ENCODE measurements at regions not wholly inside any gene's neighbourhood (a gene's known extent, or its start where the extent isn't known, plus 50 kb on each side); places are given as distances from the start of the nearest gene placed in this dataset.

GRCh38 chr2:182610231-182610630, 105.8 kb upstream of the DNAJC10 start:
- TF ChIP-seq CTCF (IDR thresholded peaks at IDR 0.05) = no peak
- no peak for TF ChIP-seq POLR2AphosphoS5 (IDR thresholded peaks at IDR 0.05)
- TF ChIP-seq POLR2A (IDR thresholded peaks at IDR 0.05) = no peak
- TF ChIP-seq EP300 (IDR thresholded peaks at IDR 0.05) = no peak

All from sigmoid colon (tissue), 4 donors.